ENCODE measurements at regions not wholly inside any gene's neighbourhood (a gene's known extent, or its start where the extent isn't known, plus 50 kb on each side); places are given as distances from the start of the nearest gene placed in this dataset.

GRCh38 chr6:126786262-126786661 is 332.2 kb upstream of the RSPO3 start:
- TF ChIP-seq, protein P1, sequence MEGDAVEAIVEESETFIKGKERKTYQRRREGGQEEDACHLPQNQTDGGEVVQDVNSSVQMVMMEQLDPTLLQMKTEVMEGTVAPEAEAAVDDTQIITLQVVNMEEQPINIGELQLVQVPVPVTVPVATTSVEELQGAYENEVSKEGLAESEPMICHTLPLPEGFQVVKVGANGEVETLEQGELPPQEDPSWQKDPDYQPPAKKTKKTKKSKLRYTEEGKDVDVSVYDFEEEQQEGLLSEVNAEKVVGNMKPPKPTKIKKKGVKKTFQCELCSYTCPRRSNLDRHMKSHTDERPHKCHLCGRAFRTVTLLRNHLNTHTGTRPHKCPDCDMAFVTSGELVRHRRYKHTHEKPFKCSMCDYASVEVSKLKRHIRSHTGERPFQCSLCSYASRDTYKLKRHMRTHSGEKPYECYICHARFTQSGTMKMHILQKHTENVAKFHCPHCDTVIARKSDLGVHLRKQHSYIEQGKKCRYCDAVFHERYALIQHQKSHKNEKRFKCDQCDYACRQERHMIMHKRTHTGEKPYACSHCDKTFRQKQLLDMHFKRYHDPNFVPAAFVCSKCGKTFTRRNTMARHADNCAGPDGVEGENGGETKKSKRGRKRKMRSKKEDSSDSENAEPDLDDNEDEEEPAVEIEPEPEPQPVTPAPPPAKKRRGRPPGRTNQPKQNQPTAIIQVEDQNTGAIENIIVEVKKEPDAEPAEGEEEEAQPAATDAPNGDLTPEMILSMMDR (conservative IDR thresholded peaks at IDR 0.05; ENCODE audit: low read length): no peak
- TF ChIP-seq EZH2phosphoT487 (IDR thresholded peaks at IDR 0.05; ENCODE audit: borderline replicate concordance, low read depth, low read length): no peak
